B cell (primary cell): ENCODE measurements at regions not wholly inside any gene's neighbourhood (a gene's known extent, or its start where the extent isn't known, plus 50 kb on each side); places are given as distances from the start of the nearest gene placed in this dataset.

ENCODE experiments used
- CTCF ChIP-seq: fragments of 200-600 bp; IDR thresholded peaks from one replicate; pipeline ENCODE4 v1.8.0; 2022; ENCODE audit warnings: antibody characterized with exemption, mild to moderate bottlenecking
- EZH2 ChIP-seq: IDR thresholded peaks from 2 replicates; pipeline ENCODE4 v1.6.1; 2012; ENCODE audit warnings: borderline replicate concordance, low read depth, mild to moderate bottlenecking, moderate library complexity, low read length; ENCODE audit not compliant: insufficient read depth, poor library complexity, severe bottlenecking

- TF ChIP-seq EZH2: no peak
- TF ChIP-seq CTCF: no peak
Measured at GRCh38 chr4:144580430-144580829, 65.5 kb upstream of the HHIP start.
